H1 (cell line): ENCODE measurements at regions not wholly inside any gene's neighbourhood (a gene's known extent, or its start where the extent isn't known, plus 50 kb on each side); places are given as distances from the start of the nearest gene placed in this dataset.

Experiments used
- CTCF ChIA-PET: fragments of 300-600 bp; sonication (Branson Sonifier 250); formaldehyde crosslinking; loops from one replicate; lab custom pipeline; 2021; ENCODE audit not compliant: partially characterized antibody; lab: Charles Lee
- POLR2A ChIA-PET: fragments of 300-600 bp; sonication (Branson Sonifier 250); formaldehyde crosslinking; loops from one replicate; lab custom pipeline; 2021; ENCODE audit warnings: inconsistent platforms; ENCODE audit not compliant: partially characterized antibody; lab: Charles Lee
- DNase-seq, 2 experiments: peaks; one replicate each; pipeline versions ENCODE4 v3.0.0 to v3.0.0-alpha.2; 2010 to 2022; ENCODE audit warnings: low spot score in 2 of 2, low read depth in 1 of 2, mixed read lengths in 1 of 2
- FAIRE-seq: peaks from 2 replicates; lab custom pipeline; 2011; peaks lifted over from hg19 to GRCh38; lab: Jason Lieb, UNC
- H2AFZ ChIP-seq: 2 replicates; pipeline ENCODE4 v1.8.1; 2012; ENCODE audit warnings: low read length, inconsistent platforms
- H2AK5ac ChIP-seq: 2 replicates; pipeline ENCODE4 v1.6.1; 2013; ENCODE audit warnings: low read depth, low read length
- H2BK120ac ChIP-seq: replicated peaks from 2 replicates; pipeline ENCODE3; 2013; ENCODE audit warnings: low read depth, low read length, inconsistent platforms
- H2BK12ac ChIP-seq: 2 replicates; pipeline ENCODE4 v1.6.1; 2013; ENCODE audit warnings: low read depth, low read length
- H2BK15ac ChIP-seq: 2 replicates; pipeline ENCODE4 v1.6.1; 2013; ENCODE audit warnings: low read length
- H2BK20ac ChIP-seq: 2 replicates; pipeline ENCODE4 v1.6.1; 2013; ENCODE audit warnings: low read length
- H2BK5ac ChIP-seq: 2 replicates; pipeline ENCODE4 v1.6.1; 2013; ENCODE audit warnings: low read depth, low read length
- H3K14ac ChIP-seq: 2 replicates; pipeline ENCODE4 v1.6.1; 2013; ENCODE audit warnings: inconsistent platforms; ENCODE audit not compliant: insufficient read length
- H3K18ac ChIP-seq: 2 replicates; pipeline ENCODE4 v1.6.1; 2013; ENCODE audit warnings: low read length; ENCODE audit errors: extremely low read depth
- H3K23ac ChIP-seq: 2 replicates; pipeline ENCODE4 v1.6.1; 2013; ENCODE audit warnings: inconsistent platforms; ENCODE audit not compliant: insufficient read length
- H3K23me2 ChIP-seq: 2 replicates; pipeline ENCODE4 v1.6.1; 2013; ENCODE audit warnings: low read depth, low read length
- H3K27ac ChIP-seq: 2 replicates; pipeline ENCODE4 v1.6.1; 2011; ENCODE audit warnings: low read depth, low read length, inconsistent platforms
- H3K27me3 ChIP-seq, 4 experiments: replicated peaks in 1 of 4; 1 replicate in 1 of 4; 2 replicates in 3 of 4; pipeline versions ENCODE4 v1.6.1 to v1.8.1; 2011 to 2013; ENCODE audit warnings: low read length in 3 of 4, mild to moderate bottlenecking in 3 of 4, inconsistent platforms in 2 of 4, mixed read lengths in 2 of 4, moderate library complexity in 1 of 4; ENCODE audit not compliant: control insufficient read depth in 3 of 4, insufficient read depth in 3 of 4; ENCODE audit errors: extremely low read depth in 1 of 4
- H3K36me3 ChIP-seq, 4 experiments: 2 replicates each; pipeline versions ENCODE4 v1.6.1 to v1.8.1; 2011 to 2013; ENCODE audit warnings: mild to moderate bottlenecking in 4 of 4, low read length in 3 of 4, moderate library complexity in 2 of 4, control low read depth in 1 of 4, inconsistent platforms in 1 of 4; ENCODE audit not compliant: insufficient read depth in 4 of 4, control insufficient read depth in 2 of 4
- H3K4ac ChIP-seq: replicated peaks from 2 replicates; pipeline ENCODE3; 2013; ENCODE audit warnings: low read length, low read depth, mixed read lengths, inconsistent platforms; ENCODE audit not compliant: insufficient read length
- H3K4me1 ChIP-seq, 4 experiments: replicated peaks in 1 of 4; 1 replicate in 1 of 4; 2 replicates in 3 of 4; pipeline versions ENCODE4 v1.6.1 to v1.8.1; 2011 to 2013; ENCODE audit warnings: low read length in 3 of 4, inconsistent platforms in 2 of 4, mixed read lengths in 1 of 4; ENCODE audit not compliant: insufficient read depth in 4 of 4, control insufficient read depth in 3 of 4
- H3K4me2 ChIP-seq, 2 experiments: 2 replicates each; pipeline versions ENCODE4 v1.6.1 to v1.8.1; 2011 to 2013; ENCODE audit warnings: low read depth in 2 of 2, low read length in 2 of 2, control low read depth in 1 of 2, inconsistent platforms in 1 of 2, mild to moderate bottlenecking in 1 of 2; ENCODE audit not compliant: insufficient read depth in 1 of 2
- H3K4me3 ChIP-seq, 4 experiments: fragments of 200-600, 300-600 bp in 1 of 4; sonication (generic), shearing (Covaris generic), sonication (Bioruptor Twin) in 1 of 4; 2 replicates each; pipeline versions ENCODE4 v1.5.1 to v1.8.1; 2011 to 2016; ENCODE audit warnings: low read length in 4 of 4, low read depth in 3 of 4, control low read depth in 2 of 4, inconsistent platforms in 2 of 4, mild to moderate bottlenecking in 2 of 4, mixed read lengths in 1 of 4, moderate library complexity in 1 of 4; ENCODE audit not compliant: insufficient read depth in 2 of 4; ENCODE audit errors: extremely low read depth in 1 of 4
- H3K56ac ChIP-seq: replicated peaks from 2 replicates; pipeline ENCODE3; 2013; ENCODE audit warnings: low read depth, mild to moderate bottlenecking, mixed read lengths, low read length, inconsistent platforms; ENCODE audit not compliant: insufficient read length
- H3K79me1 ChIP-seq: 2 replicates; pipeline ENCODE4 v1.6.1; 2013; ENCODE audit warnings: low read depth, low read length, control low read depth
- H3K79me2 ChIP-seq, 2 experiments: 2 replicates each; pipeline versions ENCODE4 v1.6.1 to v1.8.1; 2012 to 2013; ENCODE audit warnings: low read length in 2 of 2, mild to moderate bottlenecking in 2 of 2, inconsistent platforms in 1 of 2; ENCODE audit not compliant: insufficient read depth in 2 of 2, control insufficient read depth in 1 of 2
- H3K9ac ChIP-seq, 4 experiments: replicated peaks in 1 of 4; 1 replicate in 1 of 4; 2 replicates in 3 of 4; pipeline versions ENCODE4 v1.6.1 to v1.8.1; 2011 to 2013; ENCODE audit warnings: low read depth in 3 of 4, low read length in 3 of 4, control low read depth in 2 of 4, mild to moderate bottlenecking in 2 of 4, moderate library complexity in 2 of 4, inconsistent platforms in 1 of 4; ENCODE audit errors: extremely low read depth in 1 of 4
- H3K9me3 ChIP-seq, 2 experiments: 2 replicates each; pipeline versions ENCODE4 v1.6.1 to v1.8.1; 2012 to 2013; ENCODE audit warnings: mild to moderate bottlenecking in 2 of 2, moderate library complexity in 2 of 2, control low read depth in 1 of 2, inconsistent platforms in 1 of 2, low read depth in 1 of 2, low read length in 1 of 2, mixed read lengths in 1 of 2; ENCODE audit not compliant: insufficient read depth in 2 of 2
- H4K20me1 ChIP-seq, 2 experiments: replicated peaks in 1 of 2; 2 replicates each; pipeline versions ENCODE3 to v1.8.1; 2011 to 2013; ENCODE audit warnings: inconsistent platforms in 2 of 2, low read length in 2 of 2, mild to moderate bottlenecking in 1 of 2; ENCODE audit not compliant: insufficient read depth in 2 of 2, control insufficient read depth in 1 of 2
- H4K5ac ChIP-seq: 2 replicates; pipeline ENCODE4 v1.6.1; 2013; ENCODE audit warnings: low read length, low read depth, mixed read lengths, inconsistent platforms; ENCODE audit not compliant: insufficient read length
- H4K8ac ChIP-seq: 2 replicates; pipeline ENCODE4 v1.8.0; 2013; ENCODE audit warnings: mild to moderate bottlenecking, moderate library complexity, low read length, inconsistent platforms; ENCODE audit not compliant: insufficient read depth; ENCODE audit errors: extremely low read depth
- H4K91ac ChIP-seq: replicated peaks from 2 replicates; pipeline ENCODE3; 2013; ENCODE audit warnings: low read length, mixed read lengths, inconsistent platforms; ENCODE audit not compliant: insufficient read length
- CEBPB ChIP-seq: IDR thresholded peaks from 2 replicates; pipeline ENCODE4 v1.6.1; 2012; ENCODE audit warnings: low read depth, low read length
- CREB1 ChIP-seq: IDR thresholded peaks from 2 replicates; pipeline ENCODE4 v1.6.1; 2012; ENCODE audit warnings: inconsistent platforms
- EGR1 ChIP-seq: IDR thresholded peaks from 2 replicates; pipeline ENCODE4 v1.6.1; 2011; ENCODE audit warnings: low read depth, low read length, borderline replicate concordance
- GABPA ChIP-seq: IDR thresholded peaks from 2 replicates; pipeline ENCODE4 v1.6.1; 2011; ENCODE audit warnings: mild to moderate bottlenecking, low read length, moderate library complexity, borderline replicate concordance; ENCODE audit not compliant: insufficient read depth
- SIRT6 ChIP-seq: IDR thresholded peaks from one replicate; pipeline ENCODE4 v1.7.1; 2012; ENCODE audit warnings: low read length, inconsistent platforms
- WGBS, 2 experiments: shearing (Covaris generic) in 1 of 2; methylation state at CpG; one replicate each; pipeline versions ENCODE4 v1.1.6 to v1.1.7; 2013 to 2015; ENCODE audit warnings: low lambda C conversion rate in 2 of 2, mixed read lengths in 2 of 2, inconsistent platforms in 1 of 2, low coverage in 1 of 2, missing lambda C conversion rate in 1 of 2; ENCODE audit not compliant: insufficient replicate concordance in 2 of 2, insufficient coverage in 1 of 2, insufficient read length in 1 of 2; ENCODE audit errors: extremely low coverage in 1 of 2, missing lambda C conversion rate in 1 of 2; 5-methylcytosine and 5-hydroxymethylcytosine counted together
- TF ChIP-seq, protein P1 (sequence below), 3 experiments: IDR thresholded peaks; 1 replicate in 2 of 3; 2 replicates in 1 of 3; pipeline versions ENCODE4 v1.5.1 to v1.6.1; 2011; ENCODE audit warnings: low read length in 3 of 3, mild to moderate bottlenecking in 3 of 3, inconsistent platforms in 2 of 3, low read depth in 1 of 3, moderate library complexity in 1 of 3; ENCODE audit not compliant: insufficient read depth in 1 of 3; ENCODE audit errors: control extremely low read depth in 1 of 3

DNA sequence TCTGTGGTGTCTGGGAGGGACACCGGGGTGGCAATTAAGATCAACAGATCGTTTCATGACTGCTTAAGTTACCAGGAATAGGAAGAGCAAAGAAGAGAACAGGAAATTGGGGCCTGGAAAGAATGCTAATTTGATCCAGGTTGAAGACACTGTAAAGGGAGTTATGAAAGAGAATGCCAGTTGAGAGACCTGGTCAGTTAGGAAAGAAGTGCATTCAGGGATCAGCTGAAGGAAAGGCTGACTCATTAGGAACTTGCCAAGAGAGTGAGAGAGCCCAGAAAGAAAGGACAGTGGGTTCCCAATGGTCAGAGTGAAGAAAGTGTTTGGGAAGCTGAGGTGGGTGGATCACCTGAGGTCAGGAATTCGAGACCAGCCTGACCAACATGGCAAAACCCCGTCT is 119.6 kb downstream of the UBE2U start:
- Histone ChIP-seq H2AFZ (no peak overlapping the region), H3K4me2 (no peak overlapping the region), H3K18ac (no peak overlapping the region), H2AK5ac (no peak overlapping the region), H2BK120ac (no peak overlapping the region), H3K9me3 (no peaks in the 10 kb centered on the region), H3K23me2 (no peaks in the 10 kb centered on the region), H4K8ac (no peak overlapping the region), H3K23ac (no peak overlapping the region), H3K14ac (no peak overlapping the region), H2BK5ac (no peak overlapping the region), H2BK12ac (no peak overlapping the region), H4K91ac (no peak overlapping the region), H3K4me3 (no peak overlapping the region), H2BK15ac (no peak overlapping the region), H3K9ac (no peak overlapping the region), H3K27me3 (no peaks in the 10 kb centered on the region), H3K36me3 (no peaks in the 10 kb centered on the region), H3K56ac (no peak overlapping the region), H3K4ac (no peak overlapping the region), H3K79me2 (no peaks in the 10 kb centered on the region), H4K20me1 (no peaks in the 10 kb centered on the region), H4K5ac (no peak overlapping the region), H2BK20ac (0 out of 2 replicates have a peak overlapping the region, but pooled peaks have one; percentile 13), H3K27ac (no peak overlapping the region), H3K79me1 (no peaks in the 10 kb centered on the region), H3K4me1 (no peaks in the 10 kb centered on the region)
- no peak for TF ChIP-seq EGR1
- TF ChIP-seq SIRT6, result no peak
- TF ChIP-seq CEBPB, result no peak
- no peak for TF ChIP-seq GABPA
- no peak for TF ChIP-seq CREB1
- TF ChIP-seq, protein P1, sequence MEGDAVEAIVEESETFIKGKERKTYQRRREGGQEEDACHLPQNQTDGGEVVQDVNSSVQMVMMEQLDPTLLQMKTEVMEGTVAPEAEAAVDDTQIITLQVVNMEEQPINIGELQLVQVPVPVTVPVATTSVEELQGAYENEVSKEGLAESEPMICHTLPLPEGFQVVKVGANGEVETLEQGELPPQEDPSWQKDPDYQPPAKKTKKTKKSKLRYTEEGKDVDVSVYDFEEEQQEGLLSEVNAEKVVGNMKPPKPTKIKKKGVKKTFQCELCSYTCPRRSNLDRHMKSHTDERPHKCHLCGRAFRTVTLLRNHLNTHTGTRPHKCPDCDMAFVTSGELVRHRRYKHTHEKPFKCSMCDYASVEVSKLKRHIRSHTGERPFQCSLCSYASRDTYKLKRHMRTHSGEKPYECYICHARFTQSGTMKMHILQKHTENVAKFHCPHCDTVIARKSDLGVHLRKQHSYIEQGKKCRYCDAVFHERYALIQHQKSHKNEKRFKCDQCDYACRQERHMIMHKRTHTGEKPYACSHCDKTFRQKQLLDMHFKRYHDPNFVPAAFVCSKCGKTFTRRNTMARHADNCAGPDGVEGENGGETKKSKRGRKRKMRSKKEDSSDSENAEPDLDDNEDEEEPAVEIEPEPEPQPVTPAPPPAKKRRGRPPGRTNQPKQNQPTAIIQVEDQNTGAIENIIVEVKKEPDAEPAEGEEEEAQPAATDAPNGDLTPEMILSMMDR (IDR thresholded peaks at IDR 0.05; ENCODE audit: control extremely low read depth in 1 of 3, insufficient read depth in 1 of 3, low read depth in 1 of 3, low read length in 3 of 3), result no peak
- DNase-seq, result no peak
- FAIRE-seq, result no peak
- ChIA-PET CTCF (no interaction called here), POLR2A (interaction anchor here (1.2 kb wide), 1 partner anchor 35 kb away, joined by 3 read pairs; no protein-coding TSS in a partner anchor)
- WGBS, 2 experiments, result 94% methylated on average over 4 of the region's 4 CpGs; no CpG with 5 or more reads in 1 of the 2 experiments
